ENCODE measurements at regions not wholly inside any gene's neighbourhood (a gene's known extent, or its start where the extent isn't known, plus 50 kb on each side); places are given as distances from the start of the nearest gene placed in this dataset.
A peak's percentile ranks its signal among the peaks of the same experiment; 100 is the strongest.

- no peaks in the 10 kb centered on the region for H3K9me3 ChIP-seq (replicated peaks in 1 of 3)
- H3K4me1 ChIP-seq (replicated peaks in 1 of 2), result peaks cover 0 to 5% of the 10 kb centered on the region in 2 donors
- no peak overlapping the region for H3K27ac ChIP-seq
- no peak overlapping the region for H3K4me3 ChIP-seq
- 73 to 83% (median 76%) methylated on average over 9 of the region's 9 CpGs for WGBS, 4 donors
- no peaks in the 10 kb centered on the region for H3K36me3 ChIP-seq (replicated peaks in 1 of 2)
- DNase-seq, result no peak
- TF ChIP-seq POLR2A (IDR thresholded peaks at IDR 0.05) (no peak), CTCF (IDR thresholded peaks at IDR 0.05) (no peak)
- intact Hi-C loops (cut with DNase I), result no loop called here
- H3K27me3 ChIP-seq, result no peaks in the 10 kb centered on the region
These were observed 109.6 kb downstream of the ZBTB18 start for GRCh38 chr1:244160455-244161235.

- WGBS, 4 donors, result 74 to 81% (median 77%) methylated on average over 5 of the region's 5 CpGs
- Histone ChIP-seq H3K36me3 (replicated peaks in 1 of 2) (no peaks in the 10 kb centered on the region), H3K27ac (no peak overlapping the region), H3K4me3 (no peak overlapping the region), H3K4me1 (replicated peaks in 1 of 2) (peaks cover 0 to 5% of the 10 kb centered on the region in 2 donors), H3K27me3 (no peaks in the 10 kb centered on the region), H3K9me3 (replicated peaks in 1 of 3) (no peaks in the 10 kb centered on the region)
- intact Hi-C loops (cut with DNase I), result no loop called here
- TF ChIP-seq CTCF (IDR thresholded peaks at IDR 0.05) (no peak), POLR2A (IDR thresholded peaks at IDR 0.05) (no peak)
- no peak for DNase-seq
These were observed 110.1 kb downstream of the ZBTB18 start for GRCh38 chr1:244161236-244161510.

DNA sequence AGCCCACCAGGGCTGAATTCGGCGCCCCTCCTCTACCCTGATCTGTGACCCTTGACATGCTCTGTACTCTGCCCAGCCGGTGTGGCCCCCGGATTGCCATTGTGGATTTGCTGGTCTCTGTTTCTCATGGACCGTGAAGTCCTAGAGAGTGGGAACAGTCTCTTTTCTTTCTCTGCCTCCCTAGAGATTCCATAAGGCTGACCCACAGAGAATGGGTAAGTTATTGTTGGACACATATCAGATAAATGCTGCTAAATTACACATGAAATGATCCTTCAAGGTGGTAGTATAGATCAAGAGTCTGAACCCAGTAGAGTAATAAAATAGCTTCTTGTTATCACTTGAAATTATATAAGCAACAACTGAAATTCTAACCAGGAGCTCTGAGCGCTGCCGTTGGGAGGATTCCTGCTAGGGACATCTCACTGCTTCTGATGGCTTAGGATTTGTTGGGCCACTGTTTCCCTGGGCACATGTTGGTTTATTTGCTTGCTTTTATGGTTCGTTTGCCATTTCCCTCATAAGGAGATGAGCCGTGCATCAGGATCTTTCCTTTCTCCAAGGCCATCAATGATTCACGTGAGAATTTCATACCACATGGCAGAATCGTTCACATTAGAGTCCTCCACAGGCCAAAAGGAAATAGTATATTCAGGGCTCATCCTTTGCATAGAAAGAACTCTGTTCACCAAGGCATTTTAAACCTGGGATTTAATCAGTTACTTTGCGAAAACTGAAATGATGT lies 111.9 kb downstream of the ZBTB18 start:
- whole genome bisulfite sequencing, 4 donors, result 66 to 78% (median 76%) methylated on average over 12 of the region's 12 CpGs
- Histone ChIP-seq H3K36me3 (replicated peaks in 1 of 2) (no peaks in the 10 kb centered on the region), H3K4me3 (no peak overlapping the region), H3K27ac (peak overlapping the region in 1 of 5 donors; percentile 30), H3K4me1 (replicated peaks in 1 of 2) (peaks cover 0 to 5% of the 10 kb centered on the region in 2 donors), H3K27me3 (no peaks in the 10 kb centered on the region), H3K9me3 (replicated peaks in 1 of 3) (no peaks in the 10 kb centered on the region)
- intact Hi-C loops (cut with DNase I), result no loop called here
- TF ChIP-seq CTCF (IDR thresholded peaks at IDR 0.05) (no peak), POLR2A (IDR thresholded peaks at IDR 0.05) (no peak)
- DNase-seq, result no peak

DNA sequence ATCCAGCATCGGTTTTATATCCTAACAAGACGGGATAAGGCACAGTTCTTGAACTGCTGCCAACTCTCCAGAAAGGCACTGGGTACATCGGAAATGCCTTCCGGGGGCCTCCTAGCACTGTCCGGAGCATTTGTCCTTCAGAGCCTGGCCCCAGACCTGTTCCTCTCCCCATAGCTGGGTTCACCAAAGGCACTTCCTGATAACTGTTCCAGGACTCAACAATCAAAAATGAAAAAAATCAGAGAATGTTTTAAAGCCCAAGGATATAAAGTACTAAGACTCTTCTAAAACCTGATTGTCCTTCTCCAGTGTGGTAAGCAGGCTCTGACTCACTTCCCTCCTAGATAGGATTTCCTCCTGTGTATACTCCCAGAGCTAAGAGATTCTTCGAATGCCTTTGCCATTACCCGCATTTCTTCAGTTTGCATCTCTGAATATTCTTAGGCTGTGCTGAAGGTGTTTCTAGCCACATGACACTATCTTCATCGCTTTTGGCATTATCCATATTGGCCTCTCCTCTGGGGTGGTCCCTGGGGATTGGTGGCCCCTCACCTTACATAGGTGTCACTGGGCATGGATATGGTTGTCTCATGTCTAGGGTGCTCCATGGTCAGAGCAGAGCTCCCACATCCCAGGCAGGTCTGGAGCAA lies 112.9 kb downstream of the ZBTB18 start:
- no peaks in the 10 kb centered on the region for H3K9me3 ChIP-seq (replicated peaks in 1 of 3)
- no peak overlapping the region for H3K4me3 ChIP-seq
- intact Hi-C loops (cut with DNase I), result no loop called here
- H3K36me3 ChIP-seq (replicated peaks in 1 of 2), result no peaks in the 10 kb centered on the region
- H3K4me1 ChIP-seq (replicated peaks in 1 of 2), result peaks cover 0 to 5% of the 10 kb centered on the region in 2 donors
- WGBS, 4 donors, result 37 to 41% (median 38%) methylated on average over 8 of the region's 8 CpGs
- peak; percentile 19 to 68 (median 52) for DNase-seq
- H3K27me3 ChIP-seq, result no peaks in the 10 kb centered on the region
- TF ChIP-seq CTCF (IDR thresholded peaks at IDR 0.05), result no peak
- no peak for TF ChIP-seq POLR2A (IDR thresholded peaks at IDR 0.05)
- H3K27ac ChIP-seq, result peak overlapping the region in 1 of 5 donors; percentile 81
